ENCODE measurements at regions not wholly inside any gene's neighbourhood (a gene's known extent, or its start where the extent isn't known, plus 50 kb on each side); places are given as distances from the start of the nearest gene placed in this dataset.

DNA sequence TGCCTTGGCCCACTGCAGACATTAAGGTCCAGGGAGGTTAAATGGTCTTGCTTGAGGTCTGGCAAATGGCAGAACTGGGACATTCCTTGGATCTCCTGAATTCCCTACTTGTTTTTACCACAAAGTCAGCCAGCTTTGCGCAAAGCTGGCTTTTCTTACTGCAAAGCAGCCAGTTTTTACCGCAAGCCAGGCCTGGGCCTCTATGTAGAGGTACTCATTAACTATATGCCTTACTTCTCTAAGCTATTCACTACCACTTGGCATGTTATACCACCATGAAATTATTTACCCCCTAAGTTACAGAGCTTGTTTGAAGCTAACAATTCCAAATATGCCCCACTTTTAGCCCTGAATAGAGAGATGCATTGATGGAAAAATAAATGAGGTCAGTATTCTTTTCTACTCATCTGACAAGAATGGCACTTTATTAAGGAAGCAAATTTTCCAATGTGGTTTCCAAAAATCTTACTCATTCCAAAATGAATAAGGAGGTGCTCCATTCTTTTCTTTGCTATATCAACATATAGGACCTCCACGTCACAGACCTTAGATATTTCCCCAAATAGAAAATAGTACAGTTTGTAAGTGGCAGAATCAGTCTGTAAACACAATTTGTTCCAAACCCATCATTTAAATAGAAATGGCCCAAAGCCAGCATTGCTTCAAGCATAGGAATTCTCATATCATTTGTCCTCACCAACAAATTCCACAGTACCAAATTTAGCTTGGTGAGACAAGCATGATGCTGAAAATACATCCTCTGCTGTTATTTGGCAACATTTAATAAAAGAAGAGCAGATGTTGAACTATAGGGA, 143.9 kb upstream of the TSC22D1 start:
- H3K27ac Mint-ChIP-seq (ENCODE audit: unreplicated experiment) = no peak overlapping the region
- H3K27me3 Mint-ChIP-seq (ENCODE audit: unreplicated experiment) = peaks cover 2% of the 10 kb centered on the region
- H3K4me3 Mint-ChIP-seq (ENCODE audit: unreplicated experiment) = no peak overlapping the region
- no peaks in the 10 kb centered on the region for H3K36me3 Mint-ChIP-seq (ENCODE audit: unreplicated experiment)
- TF ChIP-seq, protein P1, sequence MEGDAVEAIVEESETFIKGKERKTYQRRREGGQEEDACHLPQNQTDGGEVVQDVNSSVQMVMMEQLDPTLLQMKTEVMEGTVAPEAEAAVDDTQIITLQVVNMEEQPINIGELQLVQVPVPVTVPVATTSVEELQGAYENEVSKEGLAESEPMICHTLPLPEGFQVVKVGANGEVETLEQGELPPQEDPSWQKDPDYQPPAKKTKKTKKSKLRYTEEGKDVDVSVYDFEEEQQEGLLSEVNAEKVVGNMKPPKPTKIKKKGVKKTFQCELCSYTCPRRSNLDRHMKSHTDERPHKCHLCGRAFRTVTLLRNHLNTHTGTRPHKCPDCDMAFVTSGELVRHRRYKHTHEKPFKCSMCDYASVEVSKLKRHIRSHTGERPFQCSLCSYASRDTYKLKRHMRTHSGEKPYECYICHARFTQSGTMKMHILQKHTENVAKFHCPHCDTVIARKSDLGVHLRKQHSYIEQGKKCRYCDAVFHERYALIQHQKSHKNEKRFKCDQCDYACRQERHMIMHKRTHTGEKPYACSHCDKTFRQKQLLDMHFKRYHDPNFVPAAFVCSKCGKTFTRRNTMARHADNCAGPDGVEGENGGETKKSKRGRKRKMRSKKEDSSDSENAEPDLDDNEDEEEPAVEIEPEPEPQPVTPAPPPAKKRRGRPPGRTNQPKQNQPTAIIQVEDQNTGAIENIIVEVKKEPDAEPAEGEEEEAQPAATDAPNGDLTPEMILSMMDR (IDR thresholded peaks at IDR 0.05; ENCODE audit: partially characterized antibody, unreplicated experiment) = no peak
- H3K4me1 Mint-ChIP-seq (ENCODE audit: low read depth, unreplicated experiment) = no peaks in the 10 kb centered on the region
- no peaks in the 10 kb centered on the region for H3K9me3 Mint-ChIP-seq (ENCODE audit: unreplicated experiment)
- no peak for DNase-seq

GRCh38 chr13:44718467-44718866, 142.3 kb upstream of the TSC22D1 start:
- Mint-ChIP-seq H3K4me3 (ENCODE audit: unreplicated experiment) (no peak overlapping the region), H3K4me1 (ENCODE audit: low read depth, unreplicated experiment) (no peaks in the 10 kb centered on the region), H3K36me3 (ENCODE audit: unreplicated experiment) (no peaks in the 10 kb centered on the region), H3K9me3 (ENCODE audit: unreplicated experiment) (no peaks in the 10 kb centered on the region), H3K27me3 (ENCODE audit: unreplicated experiment) (peaks cover 2% of the 10 kb centered on the region), H3K27ac (ENCODE audit: unreplicated experiment) (no peak overlapping the region)
- no peak for DNase-seq
- TF ChIP-seq, protein P1 (IDR thresholded peaks at IDR 0.05; ENCODE audit: partially characterized antibody, unreplicated experiment) = no peak

DNA sequence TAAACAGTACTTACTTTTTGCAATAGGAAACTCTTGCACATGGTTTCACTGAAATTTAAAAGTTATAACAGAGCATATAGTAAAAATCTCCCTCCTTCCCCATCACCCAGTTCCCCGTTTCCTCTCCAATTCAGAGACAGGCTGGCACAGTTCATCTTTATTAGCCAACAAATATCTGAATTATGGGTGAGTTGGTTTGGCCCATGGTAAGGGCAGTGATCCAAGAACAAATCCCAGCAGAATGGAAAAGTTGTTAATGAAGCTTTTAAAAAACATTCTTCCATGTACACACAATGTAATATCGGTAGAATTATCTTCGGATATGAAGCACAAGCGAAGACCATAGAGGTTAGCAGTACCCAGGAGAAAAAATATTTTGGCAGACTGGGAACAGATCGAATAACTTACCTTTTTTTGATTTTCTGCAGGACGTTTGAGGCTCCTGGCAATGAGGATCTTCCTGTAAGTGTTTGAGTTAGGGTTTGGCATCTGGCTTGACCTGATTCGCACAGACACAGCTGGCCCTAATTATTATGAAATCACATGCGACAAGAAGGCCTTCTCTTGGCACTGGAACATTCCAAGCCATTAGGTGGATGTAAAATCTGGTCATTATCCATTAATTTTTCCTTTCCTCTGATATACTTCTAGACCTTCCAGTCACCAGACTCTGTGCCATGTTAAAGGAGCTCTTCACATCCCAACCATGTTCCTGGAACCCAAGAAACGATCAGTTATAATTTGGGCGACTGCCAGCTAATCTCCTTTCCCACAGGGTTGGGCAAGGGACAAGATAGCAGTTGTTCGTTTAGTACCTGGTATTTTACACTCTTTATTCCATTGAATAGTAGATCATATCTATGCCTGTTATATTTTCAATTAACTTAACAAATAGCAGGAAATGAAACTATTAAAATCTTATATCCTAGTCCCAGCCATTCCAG, 139.4 kb upstream of the TSC22D1 start:
- H3K27ac Mint-ChIP-seq (ENCODE audit: unreplicated experiment) = no peak overlapping the region
- no peak for DNase-seq

DNA sequence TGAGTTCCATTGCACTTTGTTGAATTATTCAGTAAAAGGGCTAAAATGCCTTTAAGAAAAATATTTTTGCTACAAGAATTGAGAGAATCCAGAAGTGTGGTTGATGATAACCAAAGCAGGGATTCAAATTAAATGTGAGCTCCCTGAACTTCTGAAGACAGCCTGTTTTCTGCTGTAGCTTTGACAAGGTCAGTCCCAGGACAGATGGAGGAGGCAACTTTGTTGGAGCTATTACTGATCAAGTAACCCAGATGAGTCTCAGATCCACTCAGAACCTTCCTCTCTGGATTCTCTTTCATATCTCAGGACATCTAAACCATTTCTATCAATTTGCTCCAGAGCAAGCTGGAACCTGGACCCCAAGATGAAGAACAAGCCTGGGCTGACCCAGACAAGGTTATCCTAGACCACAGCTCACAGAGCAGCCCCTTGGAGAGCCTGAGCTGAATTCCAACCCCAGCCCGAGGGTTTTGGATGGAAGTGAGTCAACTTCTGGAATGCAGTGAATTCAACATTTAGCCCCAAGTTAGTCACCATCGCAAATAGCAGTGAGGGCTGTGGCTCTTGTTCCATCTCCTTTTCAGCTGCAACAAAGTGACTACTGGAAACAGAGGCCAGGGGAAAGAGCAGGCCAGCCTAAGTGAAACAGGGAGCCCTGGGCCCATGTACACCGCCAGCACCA, 137.8 kb upstream of the TSC22D1 start:
- no peaks in the 10 kb centered on the region for H3K4me1 Mint-ChIP-seq (ENCODE audit: low read depth, unreplicated experiment)
- peaks cover 2% of the 10 kb centered on the region for H3K27me3 Mint-ChIP-seq (ENCODE audit: unreplicated experiment)

More for the DNA sequence above, 139.4 kb upstream of the TSC22D1 start:
- H3K27me3 Mint-ChIP-seq (ENCODE audit: unreplicated experiment) = peaks cover 2% of the 10 kb centered on the region
- TF ChIP-seq, protein P1 (IDR thresholded peaks at IDR 0.05; ENCODE audit: partially characterized antibody, unreplicated experiment) = no peak
- H3K9me3 Mint-ChIP-seq (ENCODE audit: unreplicated experiment) = no peaks in the 10 kb centered on the region
- no peaks in the 10 kb centered on the region for H3K4me1 Mint-ChIP-seq (ENCODE audit: low read depth, unreplicated experiment)
- no peaks in the 10 kb centered on the region for H3K36me3 Mint-ChIP-seq (ENCODE audit: unreplicated experiment)
- no peak overlapping the region for H3K4me3 Mint-ChIP-seq (ENCODE audit: unreplicated experiment)

More for the DNA sequence above, 137.8 kb upstream of the TSC22D1 start:
- no peak overlapping the region for H3K27ac Mint-ChIP-seq (ENCODE audit: unreplicated experiment)
- no peak for DNase-seq
- no peaks in the 10 kb centered on the region for H3K9me3 Mint-ChIP-seq (ENCODE audit: unreplicated experiment)
- TF ChIP-seq, protein P1 (IDR thresholded peaks at IDR 0.05; ENCODE audit: partially characterized antibody, unreplicated experiment) = no peak
- H3K36me3 Mint-ChIP-seq (ENCODE audit: unreplicated experiment) = no peaks in the 10 kb centered on the region
- no peak overlapping the region for H3K4me3 Mint-ChIP-seq (ENCODE audit: unreplicated experiment)
